B cell (primary cell): ENCODE measurements at regions not wholly inside any gene's neighbourhood (a gene's known extent, or its start where the extent isn't known, plus 50 kb on each side); places are given as distances from the start of the nearest gene placed in this dataset.

Experiments used
- ATAC-seq: fragments of 200-7000 bp; cut with Tn5 transposase; one replicate; pipeline ENCODE4 v1.10.0; 2021; ENCODE audit warnings: low read depth, mild to moderate bottlenecking, moderate number of reproducible peaks, moderate library complexity
- CTCF ChIA-PET: fragments of 350-600 bp; sonication (Branson Sonifier 250); formaldehyde crosslinking; loops from one replicate; lab custom pipeline; 2021; ENCODE audit warnings: antibody characterized with exemption, inconsistent platforms; lab: Charles Lee
- POLR2A ChIA-PET: fragments of 350-600 bp; sonication (Branson Sonifier 250); formaldehyde crosslinking; loops from one replicate; lab custom pipeline; 2021; ENCODE audit warnings: antibody characterized with exemption; lab: Charles Lee
- DNase-seq: peaks from one replicate; pipeline ENCODE4 v3.0.0; 2013
- H2AFZ ChIP-seq: 2 replicates; pipeline ENCODE4 v1.6.1; 2012; ENCODE audit warnings: mild to moderate bottlenecking, low read depth, low read length; ENCODE audit not compliant: insufficient read depth, poor library complexity, severe bottlenecking
- H3K27ac ChIP-seq, 2 donors: 1 replicate in 1 of 2; 2 replicates in 1 of 2; pipeline ENCODE4 v1.5.1; 2012 to 2013; ENCODE audit warnings: low read length in 2 of 2, mild to moderate bottlenecking in 2 of 2, moderate library complexity in 1 of 2
- H3K27me3 ChIP-seq, 4 experiments: fragments of 200-600 bp in 1 of 4; sonication (generic) in 1 of 4; replicated peaks in 1 of 4; 1 replicate in 2 of 4; 2 replicates in 2 of 4; pipeline versions ENCODE4 v1.6.1 to v1.7.0; 2013 to 2016; ENCODE audit warnings: low read length in 3 of 4, mild to moderate bottlenecking in 2 of 4, mixed read lengths in 1 of 4, moderate library complexity in 1 of 4; ENCODE audit not compliant: insufficient read depth in 4 of 4, control insufficient read depth in 3 of 4; ENCODE audit errors: control extremely low read depth in 1 of 4
- H3K36me3 ChIP-seq, 2 experiments: replicated peaks in 1 of 2; 1 replicate in 1 of 2; 2 replicates in 1 of 2; pipeline versions ENCODE4 v1.6.1 to v1.7.1; 2013; ENCODE audit warnings: low read length in 1 of 2; ENCODE audit not compliant: insufficient read depth in 2 of 2, control insufficient read depth in 1 of 2; ENCODE audit errors: control extremely low read depth in 1 of 2, extremely low read depth in 1 of 2
- H3K4me1 ChIP-seq, 2 donors: fragments of 200-600 bp in 1 of 2; sonication (generic) in 1 of 2; 1 replicate in 1 of 2; 2 replicates in 1 of 2; pipeline versions ENCODE4 v1.5.1 to v1.6.1; 2013 to 2017; ENCODE audit warnings: low read length in 2 of 2; ENCODE audit not compliant: control insufficient read depth in 2 of 2, insufficient read depth in 2 of 2
- H3K4me2 ChIP-seq: replicated peaks from 2 replicates; pipeline ENCODE3; 2012; ENCODE audit warnings: mild to moderate bottlenecking, low read depth, low read length; ENCODE audit not compliant: poor library complexity, severe bottlenecking
- H3K4me3 ChIP-seq, 5 experiments: fragments of 200-600 bp in 1 of 5; sonication (generic) in 1 of 5; 1 replicate in 3 of 5; 2 replicates in 2 of 5; pipeline versions ENCODE4 v1.5.1 to v1.7.0; 2011 to 2016; ENCODE audit warnings: low read length in 4 of 5, mild to moderate bottlenecking in 4 of 5, low read depth in 2 of 5, control low read depth in 1 of 5, moderate library complexity in 1 of 5; ENCODE audit not compliant: insufficient read depth in 1 of 5; ENCODE audit errors: control extremely low read depth in 1 of 5, extremely low read depth in 1 of 5
- H3K79me2 ChIP-seq: fragments of 200-600 bp; sonication (generic); one replicate; pipeline ENCODE4 v1.6.0; 2016; ENCODE audit warnings: low read length; ENCODE audit not compliant: control insufficient read depth, insufficient read depth
- H3K9ac ChIP-seq: fragments of 200-600 bp; sonication (generic); 2 replicates; pipeline ENCODE4 v1.6.1; 2017; ENCODE audit warnings: mild to moderate bottlenecking, low read length, moderate library complexity
- H3K9me3 ChIP-seq, 3 donors: one replicate each; pipeline versions ENCODE4 v1.6.1 to v1.7.1; 2013; ENCODE audit warnings: low read length in 2 of 3; ENCODE audit not compliant: control insufficient read depth in 2 of 3, insufficient read depth in 1 of 3; ENCODE audit errors: control extremely low read depth in 1 of 3
- H4K20me1 ChIP-seq: 2 replicates; pipeline ENCODE4 v1.6.0; 2012; ENCODE audit warnings: mild to moderate bottlenecking, low read length; ENCODE audit not compliant: insufficient read depth, control insufficient read depth, poor library complexity, severe bottlenecking
- H3K27ac Mint-ChIP-seq: one replicate; pipeline ENCODE4 v1.8.0; 2021; ENCODE audit warnings: mixed read lengths
- H3K27me3 Mint-ChIP-seq: one replicate; pipeline ENCODE4 v1.8.0; 2021; ENCODE audit warnings: mixed read lengths
- H3K4me1 Mint-ChIP-seq: one replicate; pipeline ENCODE4 v1.8.0; 2021; ENCODE audit warnings: mixed read lengths
- H3K4me3 Mint-ChIP-seq: one replicate; pipeline ENCODE4 v1.8.0; 2021; ENCODE audit warnings: mixed read lengths
- H3K9me3 Mint-ChIP-seq: one replicate; pipeline ENCODE4 v1.8.0; 2022; ENCODE audit warnings: mixed read lengths; ENCODE audit not compliant: insufficient read depth
- EZH2 ChIP-seq: IDR thresholded peaks from 2 replicates; pipeline ENCODE4 v1.6.1; 2012; ENCODE audit warnings: borderline replicate concordance, low read depth, mild to moderate bottlenecking, moderate library complexity, low read length; ENCODE audit not compliant: insufficient read depth, poor library complexity, severe bottlenecking
- WGBS: methylation state at CpG from one replicate; pipeline ENCODE4 v1.1.5; 2013; ENCODE audit warnings: missing lambda C conversion rate; ENCODE audit not compliant: insufficient coverage; 5-methylcytosine and 5-hydroxymethylcytosine counted together
- intact Hi-C: fragments of 100-400 bp; cut with micrococcal nuclease; formaldehyde crosslinking; loops from one replicate; pipeline ENCODE4 v1.10.0; 2022
- TF ChIP-seq, protein P1 (sequence below): fragments of 200-600 bp; IDR thresholded peaks from one replicate; pipeline ENCODE4 v1.8.0; 2022; ENCODE audit warnings: antibody characterized with exemption, mild to moderate bottlenecking

DNA sequence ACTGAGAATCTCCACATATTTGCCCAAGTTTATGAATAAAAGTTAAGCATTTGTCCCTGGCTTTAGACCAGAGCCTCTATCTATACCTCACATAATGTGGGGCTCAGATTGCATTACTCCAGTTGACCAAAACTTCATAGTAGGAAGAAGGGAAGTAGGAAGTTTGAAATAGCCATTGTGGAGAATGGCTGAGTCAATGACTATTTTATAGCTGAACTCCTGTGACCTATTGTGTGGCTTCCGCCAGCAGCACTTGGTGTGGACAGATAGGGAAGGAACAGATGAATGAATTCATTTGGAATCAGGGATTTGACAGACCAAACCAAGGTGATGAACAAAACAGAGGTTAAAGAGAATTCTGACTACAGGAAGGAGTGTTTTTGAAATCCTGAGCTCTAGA lies 92.9 kb upstream of the LPAR1 start:
- Mint-ChIP-seq H3K4me3 (no peak overlapping the region), H3K4me1 (no peaks in the 10 kb centered on the region), H3K27me3 (no peaks in the 10 kb centered on the region), H3K9me3 (peaks cover 6% of the 10 kb centered on the region), H3K27ac (no peak overlapping the region)
- ATAC-seq (no peak), DNase-seq (no peak)
- Histone ChIP-seq H3K27ac (no peak overlapping the region), H2AFZ (no peak overlapping the region), H3K79me2 (no peaks in the 10 kb centered on the region), H3K9ac (no peak overlapping the region), H3K27me3 (no peaks in the 10 kb centered on the region), H3K9me3 (peaks cover 0 to 12% (median 0%) of the 10 kb centered on the region in 3 donors), H3K4me3 (no peak overlapping the region), H4K20me1 (no peaks in the 10 kb centered on the region), H3K4me2 (no peak overlapping the region), H3K4me1 (no peaks in the 10 kb centered on the region), H3K36me3 (no peaks in the 10 kb centered on the region)
- ChIA-PET POLR2A (no interaction called here), CTCF (no interaction called here)
- 93% methylated on average over 1 of the region's 1 CpG for WGBS
- no peak for TF ChIP-seq EZH2
- TF ChIP-seq, protein P1, sequence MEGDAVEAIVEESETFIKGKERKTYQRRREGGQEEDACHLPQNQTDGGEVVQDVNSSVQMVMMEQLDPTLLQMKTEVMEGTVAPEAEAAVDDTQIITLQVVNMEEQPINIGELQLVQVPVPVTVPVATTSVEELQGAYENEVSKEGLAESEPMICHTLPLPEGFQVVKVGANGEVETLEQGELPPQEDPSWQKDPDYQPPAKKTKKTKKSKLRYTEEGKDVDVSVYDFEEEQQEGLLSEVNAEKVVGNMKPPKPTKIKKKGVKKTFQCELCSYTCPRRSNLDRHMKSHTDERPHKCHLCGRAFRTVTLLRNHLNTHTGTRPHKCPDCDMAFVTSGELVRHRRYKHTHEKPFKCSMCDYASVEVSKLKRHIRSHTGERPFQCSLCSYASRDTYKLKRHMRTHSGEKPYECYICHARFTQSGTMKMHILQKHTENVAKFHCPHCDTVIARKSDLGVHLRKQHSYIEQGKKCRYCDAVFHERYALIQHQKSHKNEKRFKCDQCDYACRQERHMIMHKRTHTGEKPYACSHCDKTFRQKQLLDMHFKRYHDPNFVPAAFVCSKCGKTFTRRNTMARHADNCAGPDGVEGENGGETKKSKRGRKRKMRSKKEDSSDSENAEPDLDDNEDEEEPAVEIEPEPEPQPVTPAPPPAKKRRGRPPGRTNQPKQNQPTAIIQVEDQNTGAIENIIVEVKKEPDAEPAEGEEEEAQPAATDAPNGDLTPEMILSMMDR = no peak
- intact Hi-C loops = no loop called here

DNA sequence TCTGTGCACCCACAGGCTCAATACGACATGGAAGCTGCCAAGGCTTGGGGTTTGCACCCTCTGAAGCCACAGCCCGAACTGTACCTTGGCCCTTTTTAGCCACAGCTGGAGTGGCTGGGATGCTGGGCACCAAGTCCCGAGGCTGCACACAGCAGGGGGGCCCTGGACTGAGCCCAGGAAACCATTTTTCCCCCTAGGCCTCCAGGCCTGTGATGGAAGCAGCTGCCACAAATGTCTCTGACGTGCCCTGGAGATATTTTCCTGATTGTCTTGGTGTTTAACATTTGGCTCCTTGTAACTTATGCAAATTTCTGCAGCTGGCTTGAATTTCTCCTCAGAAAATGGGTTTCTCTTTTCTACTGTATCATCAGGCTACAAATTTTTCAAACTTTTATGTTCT lies 82.3 kb upstream of the LPAR1 start:
- intact Hi-C loops = no loop called here
- H3K4me1 Mint-ChIP-seq = no peaks in the 10 kb centered on the region
- H3K9ac ChIP-seq = no peak overlapping the region
- no peak overlapping the region for H3K27ac Mint-ChIP-seq
- 79% methylated on average over 4 of the region's 4 CpGs for whole genome bisulfite sequencing
- ATAC-seq (no peak), DNase-seq (no peak)
- H3K4me2 ChIP-seq = no peak overlapping the region
- ChIA-PET CTCF (no interaction called here), POLR2A (no interaction called here)
- peaks cover 0 to 7% (median 0%) of the 10 kb centered on the region in 3 donors for H3K9me3 ChIP-seq
- no peak overlapping the region for H2AFZ ChIP-seq
- TF ChIP-seq, protein P1 = no peak
- TF ChIP-seq EZH2 = no peak
- no peaks in the 10 kb centered on the region for H3K36me3 ChIP-seq
- no peaks in the 10 kb centered on the region for H3K79me2 ChIP-seq
- no peaks in the 10 kb centered on the region for H3K27me3 Mint-ChIP-seq
- no peaks in the 10 kb centered on the region for H3K27me3 ChIP-seq
- no peak overlapping the region for H3K27ac ChIP-seq
- H3K9me3 Mint-ChIP-seq = peaks cover 11% of the 10 kb centered on the region
- H3K4me3 ChIP-seq = no peak overlapping the region
- no peak overlapping the region for H3K4me3 Mint-ChIP-seq
- H4K20me1 ChIP-seq = no peaks in the 10 kb centered on the region
- no peaks in the 10 kb centered on the region for H3K4me1 ChIP-seq
